OCI-LY1 (cell line): ENCODE measurements at regions not wholly inside any gene's neighbourhood (a gene's known extent, or its start where the extent isn't known, plus 50 kb on each side); places are given as distances from the start of the nearest gene placed in this dataset.

Source experiments
- H2AFZ ChIP-seq: fragments of 200-600 bp; sonication (generic), shearing (Covaris generic); 2 replicates; pipeline ENCODE4 v1.6.0; 2014; ENCODE audit warnings: antibody characterized with exemption, mild to moderate bottlenecking, low read length
- H3F3A ChIP-seq: fragments of 200-600 bp; sonication (generic), shearing (Covaris generic); 2 replicates; pipeline ENCODE4 v1.6.0; 2014; ENCODE audit warnings: mild to moderate bottlenecking, antibody characterized with exemption, low read length, moderate library complexity; ENCODE audit not compliant: insufficient read depth
- H3K27ac ChIP-seq: fragments of 200-600 bp; sonication (generic); 2 replicates; pipeline ENCODE4 v1.5.1; 2014; ENCODE audit warnings: low read length, mixed run types, mild to moderate bottlenecking, low read depth; ENCODE audit not compliant: poor library complexity, severe bottlenecking
- H3K27me3 ChIP-seq: fragments of 200-600 bp; sonication (generic); 2 replicates; pipeline ENCODE4 v1.6.0; 2014; ENCODE audit warnings: antibody characterized with exemption, mild to moderate bottlenecking, low read length, moderate library complexity; ENCODE audit not compliant: insufficient read depth
- H3K36me3 ChIP-seq: fragments of 200-600 bp; sonication (generic); 2 replicates; pipeline ENCODE4 v1.6.1; 2014; ENCODE audit warnings: mild to moderate bottlenecking, antibody characterized with exemption, low read length, moderate library complexity, mixed read lengths; ENCODE audit not compliant: insufficient read depth
- H3K4me1 ChIP-seq: fragments of 200-600 bp; sonication (generic); 2 replicates; pipeline ENCODE4 v1.5.1; 2014; ENCODE audit warnings: mild to moderate bottlenecking, low read length, moderate library complexity; ENCODE audit not compliant: insufficient read depth, severe bottlenecking
- H3K4me2 ChIP-seq: fragments of 200-600 bp; sonication (generic), shearing (Covaris generic); 2 replicates; pipeline ENCODE4 v1.6.1; 2014; ENCODE audit warnings: low read length
- H3K4me3 ChIP-seq: fragments of 200-600 bp; sonication (generic); 2 replicates; pipeline ENCODE4 v1.5.1; 2014; ENCODE audit warnings: low read length, low read depth, mild to moderate bottlenecking, mixed read lengths; ENCODE audit not compliant: poor library complexity, severe bottlenecking
- H3K79me2 ChIP-seq: fragments of 200-600 bp; shearing (Covaris generic); 2 replicates; pipeline ENCODE4 v1.6.1; 2016; ENCODE audit warnings: mixed run types, low read length, mixed read lengths; ENCODE audit not compliant: insufficient read depth
- H3K9ac ChIP-seq: fragments of 200-600 bp; sonication (generic), shearing (Covaris generic); 2 replicates; pipeline ENCODE4 v1.6.1; 2014; ENCODE audit warnings: mild to moderate bottlenecking, low read length, mixed read lengths
- H3K9me2 ChIP-seq: fragments of 200-600 bp; sonication (generic), shearing (Covaris generic); 2 replicates; pipeline ENCODE4 v1.6.1; 2014; ENCODE audit warnings: low read depth, mild to moderate bottlenecking, low read length, mixed read lengths
- H3K9me3 ChIP-seq: fragments of 200-600 bp; shearing (Covaris generic); 2 replicates; pipeline ENCODE4 v1.6.1; 2014; ENCODE audit warnings: low read length, mixed read lengths
- H4K20me1 ChIP-seq: fragments of 200-600 bp; sonication (generic), shearing (Covaris generic); 2 replicates; pipeline ENCODE4 v1.6.0; 2016; ENCODE audit warnings: mild to moderate bottlenecking, low read length; ENCODE audit not compliant: insufficient read depth
- EZH2 ChIP-seq: fragments of 200-600 bp; sonication (generic), shearing (Covaris generic); IDR thresholded peaks from 2 replicates; pipeline ENCODE4 v1.8.0; 2017; ENCODE audit warnings: borderline replicate concordance, mixed run types, mild to moderate bottlenecking, antibody characterized with exemption, low read length, moderate library complexity, mixed read lengths
- TF ChIP-seq, protein P1 (sequence below): fragments of 200-600 bp; sonication (generic), shearing (Covaris generic); IDR thresholded peaks from 2 replicates; pipeline ENCODE4 v1.5.1; 2017; ENCODE audit warnings: mild to moderate bottlenecking, antibody characterized with exemption, low read length, moderate library complexity, mixed read lengths

DNA sequence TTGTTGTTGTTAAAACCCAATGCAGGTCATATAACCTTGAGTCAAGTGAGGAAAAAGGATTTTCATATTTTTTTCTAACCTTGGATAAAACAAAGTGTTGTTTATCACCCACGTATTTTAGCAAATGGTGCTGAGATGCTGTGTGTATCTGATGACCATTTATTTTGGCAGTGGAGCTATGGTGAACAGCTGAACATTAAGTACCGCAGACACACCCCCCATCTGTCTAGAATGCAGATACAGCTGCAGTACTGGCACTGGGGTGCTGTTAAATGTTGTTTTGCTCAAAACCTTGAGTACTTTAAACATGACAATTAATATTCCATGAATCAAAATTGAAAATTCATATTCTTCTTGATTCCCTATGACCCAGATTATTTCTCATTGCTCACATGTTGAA is 773.3 kb upstream of the SLC39A10 start:
- Histone ChIP-seq H3K36me3 (no peaks in the 10 kb centered on the region), H3K4me3 (no peak overlapping the region), H3K9ac (no peak overlapping the region), H3K9me2 (no peaks in the 10 kb centered on the region), H3K4me2 (no peak overlapping the region), H4K20me1 (no peaks in the 10 kb centered on the region), H3K4me1 (no peaks in the 10 kb centered on the region), H2AFZ (no peak overlapping the region), H3K27ac (no peak overlapping the region), H3K27me3 (no peaks in the 10 kb centered on the region), H3F3A (no peaks in the 10 kb centered on the region), H3K9me3 (no peaks in the 10 kb centered on the region), H3K79me2 (no peaks in the 10 kb centered on the region)
- no peak for TF ChIP-seq EZH2
- TF ChIP-seq, protein P1, sequence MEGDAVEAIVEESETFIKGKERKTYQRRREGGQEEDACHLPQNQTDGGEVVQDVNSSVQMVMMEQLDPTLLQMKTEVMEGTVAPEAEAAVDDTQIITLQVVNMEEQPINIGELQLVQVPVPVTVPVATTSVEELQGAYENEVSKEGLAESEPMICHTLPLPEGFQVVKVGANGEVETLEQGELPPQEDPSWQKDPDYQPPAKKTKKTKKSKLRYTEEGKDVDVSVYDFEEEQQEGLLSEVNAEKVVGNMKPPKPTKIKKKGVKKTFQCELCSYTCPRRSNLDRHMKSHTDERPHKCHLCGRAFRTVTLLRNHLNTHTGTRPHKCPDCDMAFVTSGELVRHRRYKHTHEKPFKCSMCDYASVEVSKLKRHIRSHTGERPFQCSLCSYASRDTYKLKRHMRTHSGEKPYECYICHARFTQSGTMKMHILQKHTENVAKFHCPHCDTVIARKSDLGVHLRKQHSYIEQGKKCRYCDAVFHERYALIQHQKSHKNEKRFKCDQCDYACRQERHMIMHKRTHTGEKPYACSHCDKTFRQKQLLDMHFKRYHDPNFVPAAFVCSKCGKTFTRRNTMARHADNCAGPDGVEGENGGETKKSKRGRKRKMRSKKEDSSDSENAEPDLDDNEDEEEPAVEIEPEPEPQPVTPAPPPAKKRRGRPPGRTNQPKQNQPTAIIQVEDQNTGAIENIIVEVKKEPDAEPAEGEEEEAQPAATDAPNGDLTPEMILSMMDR: no peak

DNA sequence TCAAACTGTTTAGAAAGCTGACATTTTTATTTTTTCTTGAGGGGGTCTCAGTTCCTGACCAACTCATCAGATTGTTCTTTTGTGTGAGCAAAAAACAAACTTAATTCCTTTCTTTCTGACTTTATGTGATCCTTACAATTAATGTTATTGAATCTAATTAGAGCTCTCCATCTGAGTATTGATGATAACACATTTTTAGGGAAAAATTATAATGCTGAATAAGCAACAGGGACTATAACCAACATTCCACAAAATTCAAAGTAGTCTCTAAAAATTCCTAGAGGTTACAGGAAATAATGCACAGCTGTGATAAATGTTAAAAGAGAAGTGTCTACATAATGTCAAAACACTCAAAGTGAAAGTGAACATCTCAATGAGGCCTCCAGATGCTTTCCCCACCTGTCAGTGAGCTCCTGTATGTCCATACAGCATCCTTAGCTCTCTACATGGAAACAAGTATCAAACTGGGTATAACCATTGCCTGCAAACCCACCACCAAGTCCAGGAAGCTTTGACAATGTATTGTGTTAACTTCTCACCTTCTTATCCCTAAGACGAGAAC is 786.0 kb upstream of the SLC39A10 start:
- no peaks in the 10 kb centered on the region for H3K4me1 ChIP-seq
- H2AFZ ChIP-seq: no peak overlapping the region
- no peak overlapping the region for H3K27ac ChIP-seq
- H3K27me3 ChIP-seq: no peaks in the 10 kb centered on the region
- H3K79me2 ChIP-seq: no peaks in the 10 kb centered on the region
- H3K4me3 ChIP-seq: no peak overlapping the region
- no peaks in the 10 kb centered on the region for H3K9me3 ChIP-seq
- no peaks in the 10 kb centered on the region for H3F3A ChIP-seq
- no peak for TF ChIP-seq EZH2
- TF ChIP-seq, protein P1: no peak
- no peak overlapping the region for H3K9ac ChIP-seq
- no peak overlapping the region for H3K4me2 ChIP-seq
- H4K20me1 ChIP-seq: no peaks in the 10 kb centered on the region
- H3K36me3 ChIP-seq: no peaks in the 10 kb centered on the region
- no peaks in the 10 kb centered on the region for H3K9me2 ChIP-seq

DNA sequence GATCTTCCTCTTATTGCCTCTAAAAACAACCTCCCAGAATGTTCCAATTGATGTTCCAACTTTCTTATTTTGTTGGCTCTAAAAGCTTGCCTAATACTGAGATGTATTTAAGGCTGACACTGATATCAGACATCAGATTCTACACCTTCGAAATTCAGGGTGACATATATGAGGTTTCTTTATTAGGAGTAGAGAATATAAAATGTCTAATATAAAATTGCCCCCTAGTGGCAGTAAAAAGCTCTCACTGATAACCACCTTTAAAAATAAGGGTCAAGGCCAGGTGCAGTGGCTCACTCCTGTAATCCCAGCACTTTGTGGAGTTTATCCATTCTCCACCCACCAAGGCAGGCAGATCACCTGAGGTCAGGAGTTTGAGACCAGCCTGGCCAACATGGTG is 789.7 kb upstream of the SLC39A10 start:
- Histone ChIP-seq H3K36me3 (no peaks in the 10 kb centered on the region), H3K4me2 (no peak overlapping the region), H3K9ac (no peak overlapping the region), H3K4me3 (no peak overlapping the region), H3K27ac (no peak overlapping the region), H2AFZ (no peak overlapping the region), H3K27me3 (no peaks in the 10 kb centered on the region), H3K4me1 (no peaks in the 10 kb centered on the region), H4K20me1 (no peaks in the 10 kb centered on the region), H3K79me2 (no peaks in the 10 kb centered on the region), H3F3A (no peaks in the 10 kb centered on the region), H3K9me2 (no peaks in the 10 kb centered on the region), H3K9me3 (no peaks in the 10 kb centered on the region)
- no peak for TF ChIP-seq EZH2
- TF ChIP-seq, protein P1: peak; percentile 54
